ENCODE measurements at regions not wholly inside any gene's neighbourhood (a gene's known extent, or its start where the extent isn't known, plus 50 kb on each side); places are given as distances from the start of the nearest gene placed in this dataset.

DNA sequence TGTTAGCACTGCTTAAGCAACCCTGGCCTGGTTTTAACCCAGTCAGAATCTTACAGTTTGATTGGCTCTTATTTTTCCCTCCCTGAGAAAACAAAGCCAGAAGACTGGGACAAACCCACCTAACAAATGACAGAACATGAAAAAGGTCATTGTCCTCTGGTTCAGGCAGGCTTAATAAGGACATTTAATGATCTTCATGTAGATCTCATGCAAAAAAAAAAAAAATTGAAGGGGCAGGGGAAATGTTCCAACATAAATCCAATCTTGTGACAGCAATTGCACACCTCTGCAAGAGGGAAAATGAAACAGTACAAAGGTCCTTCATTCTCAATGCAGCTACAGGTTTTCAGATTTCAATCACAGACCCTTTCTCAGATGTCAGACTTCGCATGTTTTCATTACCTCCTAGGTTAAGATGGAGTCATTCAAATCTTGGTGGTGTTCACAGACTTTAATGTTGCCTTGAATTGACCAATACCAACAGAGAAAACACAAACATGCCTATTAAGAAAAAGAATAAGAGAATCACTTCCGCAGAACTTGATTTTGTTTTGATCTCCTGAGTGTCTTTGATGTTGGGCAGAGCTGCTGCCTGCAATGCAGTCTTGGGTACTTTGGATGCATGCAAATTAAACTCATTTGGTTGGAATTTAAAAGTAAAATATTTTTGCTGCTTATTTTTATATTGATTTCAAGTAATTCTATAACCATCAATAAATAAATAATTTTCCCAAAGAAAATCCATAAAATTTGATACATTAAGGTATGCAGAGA lies 359.0 kb downstream of the BTG1 start:
- TF ChIP-seq, protein P1, sequence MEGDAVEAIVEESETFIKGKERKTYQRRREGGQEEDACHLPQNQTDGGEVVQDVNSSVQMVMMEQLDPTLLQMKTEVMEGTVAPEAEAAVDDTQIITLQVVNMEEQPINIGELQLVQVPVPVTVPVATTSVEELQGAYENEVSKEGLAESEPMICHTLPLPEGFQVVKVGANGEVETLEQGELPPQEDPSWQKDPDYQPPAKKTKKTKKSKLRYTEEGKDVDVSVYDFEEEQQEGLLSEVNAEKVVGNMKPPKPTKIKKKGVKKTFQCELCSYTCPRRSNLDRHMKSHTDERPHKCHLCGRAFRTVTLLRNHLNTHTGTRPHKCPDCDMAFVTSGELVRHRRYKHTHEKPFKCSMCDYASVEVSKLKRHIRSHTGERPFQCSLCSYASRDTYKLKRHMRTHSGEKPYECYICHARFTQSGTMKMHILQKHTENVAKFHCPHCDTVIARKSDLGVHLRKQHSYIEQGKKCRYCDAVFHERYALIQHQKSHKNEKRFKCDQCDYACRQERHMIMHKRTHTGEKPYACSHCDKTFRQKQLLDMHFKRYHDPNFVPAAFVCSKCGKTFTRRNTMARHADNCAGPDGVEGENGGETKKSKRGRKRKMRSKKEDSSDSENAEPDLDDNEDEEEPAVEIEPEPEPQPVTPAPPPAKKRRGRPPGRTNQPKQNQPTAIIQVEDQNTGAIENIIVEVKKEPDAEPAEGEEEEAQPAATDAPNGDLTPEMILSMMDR (IDR thresholded peaks at IDR 0.05) = no peak
- no peak for TF ChIP-seq POLR2A (IDR thresholded peaks at IDR 0.05)

Data from heart left ventricle (tissue), 13 donors.